ENCODE measurements at regions not wholly inside any gene's neighbourhood (a gene's known extent, or its start where the extent isn't known, plus 50 kb on each side); places are given as distances from the start of the nearest gene placed in this dataset.

DNA sequence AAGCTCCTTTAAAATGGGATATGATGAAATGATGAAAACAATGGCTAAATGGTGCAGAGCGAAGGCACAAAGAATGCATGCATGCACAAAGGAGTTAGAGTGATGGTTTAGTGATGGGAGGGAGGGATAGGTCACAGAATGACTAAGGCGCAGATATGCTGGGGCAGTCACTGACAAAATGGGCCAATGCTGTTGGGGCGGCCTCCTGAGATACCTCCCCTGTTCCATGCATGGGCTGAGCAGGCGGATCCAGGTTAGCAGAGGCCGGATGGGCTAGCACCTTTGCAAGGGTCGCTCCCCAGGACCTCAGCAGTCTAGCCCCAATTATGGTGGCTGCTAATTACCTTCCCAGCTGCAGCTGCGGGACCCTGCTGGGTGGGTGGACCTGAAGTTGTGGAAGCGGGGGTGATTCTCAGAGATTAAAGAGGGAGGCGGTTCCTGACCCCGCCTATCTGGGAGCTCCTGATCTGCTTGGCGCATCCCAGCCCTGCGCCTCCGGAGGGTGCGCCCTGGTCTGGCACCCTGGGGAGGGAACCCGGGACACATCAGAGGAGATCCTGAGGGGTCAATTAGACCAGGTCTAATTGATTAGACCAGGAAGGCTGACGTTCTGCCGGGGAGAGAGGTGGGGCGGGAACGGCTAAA, 175.0 kb downstream of the CYP26A1 start:
- Histone ChIP-seq H3K4me1 (ENCODE audit: insufficient read depth, low read length) (no peaks in the 10 kb centered on the region), H3K4me3 (ENCODE audit: low read length) (no peak overlapping the region), H3K36me3 (ENCODE audit: insufficient read depth, low read length) (no peaks in the 10 kb centered on the region), H3K27ac (ENCODE audit: low read depth, low read length) (no peak overlapping the region), H3K27me3 (ENCODE audit: insufficient read depth, low read length, poor library complexity, severe bottlenecking) (no peaks in the 10 kb centered on the region), H3K9me3 (ENCODE audit: low read length) (no peaks in the 10 kb centered on the region)
- no peaks in the 10 kb centered on the region for H3K4me1 Mint-ChIP-seq
- no peak overlapping the region for H3K27ac Mint-ChIP-seq
- H3K4me3 Mint-ChIP-seq = no peak overlapping the region
- H3K9me3 Mint-ChIP-seq = no peaks in the 10 kb centered on the region
- DNase-seq = no peak
- H3K36me3 Mint-ChIP-seq = no peaks in the 10 kb centered on the region
- CTCF ChIA-PET = no interaction called here
- peaks cover 6 to 19% of the 10 kb centered on the region in 2 donors for H3K27me3 Mint-ChIP-seq
- POLR2A ChIA-PET = no interaction called here

DNA sequence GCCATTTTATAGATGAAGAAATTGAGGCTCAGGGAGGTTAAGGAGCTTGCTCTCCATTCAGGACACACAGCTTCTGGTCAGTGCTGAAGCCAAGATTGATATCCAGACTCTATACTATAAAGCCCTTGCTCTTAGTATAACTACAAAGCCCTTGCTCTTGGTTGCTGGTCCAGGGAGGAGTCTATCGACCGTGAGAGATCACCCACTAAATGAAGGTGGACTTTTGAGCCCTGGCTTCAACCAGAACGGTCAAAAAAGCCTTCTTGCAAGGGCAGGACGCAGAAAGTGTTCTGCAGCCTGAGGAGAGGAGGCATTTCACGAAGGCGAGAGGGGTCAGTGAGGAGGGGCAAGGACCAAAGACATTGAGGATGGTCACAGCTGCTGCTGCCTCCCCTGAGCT, 176.3 kb downstream of the CYP26A1 start:
- Mint-ChIP-seq H3K9me3 (no peaks in the 10 kb centered on the region), H3K4me3 (no peak overlapping the region), H3K36me3 (no peaks in the 10 kb centered on the region), H3K4me1 (no peaks in the 10 kb centered on the region), H3K27ac (peak overlapping the region in 1 of 8 donors; percentile 30), H3K27me3 (peaks cover 0 to 13% of the 10 kb centered on the region in 2 donors)
- H3K27me3 ChIP-seq (ENCODE audit: insufficient read depth, low read length, poor library complexity, severe bottlenecking) = no peaks in the 10 kb centered on the region
- no peak overlapping the region for H3K4me3 ChIP-seq (ENCODE audit: low read length)
- POLR2A ChIA-PET = no interaction called here
- CTCF ChIA-PET = no interaction called here
- no peaks in the 10 kb centered on the region for H3K9me3 ChIP-seq (ENCODE audit: low read length)
- H3K36me3 ChIP-seq (ENCODE audit: insufficient read depth, low read length) = no peaks in the 10 kb centered on the region
- no peaks in the 10 kb centered on the region for H3K4me1 ChIP-seq (ENCODE audit: insufficient read depth, low read length)
- H3K27ac ChIP-seq (ENCODE audit: low read depth, low read length) = no peak overlapping the region
- no peak for DNase-seq

DNA sequence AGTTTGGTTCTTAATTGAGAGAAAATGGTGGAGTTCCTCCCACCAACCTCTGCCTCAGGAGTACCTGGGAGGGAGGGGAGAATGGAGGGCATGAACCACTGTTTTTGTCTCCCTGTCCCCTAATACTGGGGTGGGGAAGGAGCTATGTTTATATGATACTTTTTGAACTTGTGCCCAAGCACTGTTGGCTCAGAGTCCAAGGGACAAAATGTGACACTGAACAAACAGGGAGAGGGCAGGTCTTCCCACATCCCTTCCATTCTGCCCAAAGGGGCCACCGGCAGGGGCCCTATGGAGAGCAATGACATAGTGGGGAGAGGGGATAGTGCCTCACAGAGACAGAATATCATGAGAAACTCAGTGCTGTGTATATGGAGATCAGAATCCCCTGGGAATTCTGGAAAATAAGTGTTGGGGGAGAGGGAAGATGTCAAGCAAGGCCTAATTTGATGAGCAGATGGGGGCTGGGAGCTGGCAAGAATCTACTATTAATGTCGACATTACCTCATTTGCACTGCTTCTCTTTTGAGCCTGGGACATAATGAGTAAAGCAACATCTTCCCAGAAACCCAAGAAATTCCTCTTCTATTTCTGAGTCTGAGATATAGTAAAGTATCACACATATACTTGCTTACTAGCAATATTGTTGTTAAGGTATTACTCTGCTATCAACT, 180.6 kb downstream of the CYP26A1 start:
- Mint-ChIP-seq H3K4me3 (no peak overlapping the region), H3K27ac (no peak overlapping the region), H3K36me3 (no peaks in the 10 kb centered on the region), H3K9me3 (no peaks in the 10 kb centered on the region), H3K27me3 (peaks cover 0 to 5% of the 10 kb centered on the region in 2 donors), H3K4me1 (no peaks in the 10 kb centered on the region)
- Histone ChIP-seq H3K36me3 (ENCODE audit: insufficient read depth, low read length) (no peaks in the 10 kb centered on the region), H3K9me3 (ENCODE audit: low read length) (no peaks in the 10 kb centered on the region), H3K27me3 (ENCODE audit: insufficient read depth, low read length, poor library complexity, severe bottlenecking) (no peaks in the 10 kb centered on the region), H3K27ac (ENCODE audit: low read depth, low read length) (no peak overlapping the region), H3K4me1 (ENCODE audit: insufficient read depth, low read length) (no peaks in the 10 kb centered on the region), H3K4me3 (ENCODE audit: low read length) (no peak overlapping the region)
- CTCF ChIA-PET = no interaction called here
- POLR2A ChIA-PET = no interaction called here
- no peak for DNase-seq

DNA sequence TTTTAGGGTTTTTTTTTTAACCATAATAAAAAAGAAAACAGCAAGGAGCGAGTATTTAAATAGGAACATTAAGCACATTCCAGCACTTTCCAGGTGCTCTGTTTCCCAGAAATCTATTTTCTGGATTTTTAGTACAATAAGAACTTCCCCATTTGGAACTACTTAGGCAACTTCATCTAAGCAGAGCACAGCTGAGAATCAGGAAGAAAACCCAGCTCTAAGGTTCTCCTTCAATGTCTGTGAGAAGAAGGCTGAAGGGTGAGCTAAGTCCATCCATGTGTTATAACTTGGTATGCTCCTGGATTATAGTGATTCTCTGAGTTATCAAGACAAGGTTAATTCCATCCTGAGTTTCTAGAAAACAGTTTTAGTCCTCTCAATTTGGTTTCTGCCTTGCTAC, 181.9 kb downstream of the CYP26A1 start:
- no peak overlapping the region for H3K4me3 Mint-ChIP-seq
- H3K27me3 Mint-ChIP-seq = no peaks in the 10 kb centered on the region
- Histone ChIP-seq H3K4me1 (ENCODE audit: insufficient read depth, low read length) (no peaks in the 10 kb centered on the region), H3K4me3 (ENCODE audit: low read length) (no peak overlapping the region), H3K27me3 (ENCODE audit: insufficient read depth, low read length, poor library complexity, severe bottlenecking) (no peaks in the 10 kb centered on the region), H3K27ac (ENCODE audit: low read depth, low read length) (no peak overlapping the region), H3K36me3 (ENCODE audit: insufficient read depth, low read length) (no peaks in the 10 kb centered on the region), H3K9me3 (ENCODE audit: low read length) (no peaks in the 10 kb centered on the region)
- no peaks in the 10 kb centered on the region for H3K4me1 Mint-ChIP-seq
- H3K9me3 Mint-ChIP-seq = no peaks in the 10 kb centered on the region
- POLR2A ChIA-PET = no interaction called here
- no peaks in the 10 kb centered on the region for H3K36me3 Mint-ChIP-seq
- CTCF ChIA-PET = no interaction called here
- no peak for DNase-seq
- peak overlapping the region in 1 of 8 donors; percentile 86 for H3K27ac Mint-ChIP-seq

Data from CD8-positive, alpha-beta memory T cell (primary cell).